SU-DHL-6 (cell line): ENCODE measurements at regions not wholly inside any gene's neighbourhood (a gene's known extent, or its start where the extent isn't known, plus 50 kb on each side); places are given as distances from the start of the nearest gene placed in this dataset.

Source experiments
- H2AFZ ChIP-seq: fragments of 200-600 bp; sonication (generic); 2 replicates; pipeline ENCODE4 v1.6.1; 2014; ENCODE audit warnings: low read depth, mild to moderate bottlenecking, moderate library complexity, mixed read lengths, antibody characterized with exemption, low read length; ENCODE audit not compliant: severe bottlenecking
- H3F3A ChIP-seq: fragments of 200-600 bp; shearing (Covaris generic); 2 replicates; pipeline ENCODE4 v1.6.0; 2016; ENCODE audit warnings: antibody characterized with exemption, mild to moderate bottlenecking; ENCODE audit not compliant: insufficient read depth
- H3K27ac ChIP-seq: fragments of 200-600 bp; sonication (generic); 2 replicates; pipeline ENCODE4 v1.5.1; 2016; ENCODE audit warnings: low read depth, mild to moderate bottlenecking, low read length, moderate library complexity, mixed read lengths
- H3K27me3 ChIP-seq: fragments of 200-600 bp; sonication (generic), shearing (Covaris generic); 2 replicates; pipeline ENCODE4 v1.6.0; 2014; ENCODE audit warnings: mild to moderate bottlenecking, low read length
- H3K36me3 ChIP-seq: fragments of 200-600 bp; sonication (generic); 2 replicates; pipeline ENCODE4 v1.6.1; 2014; ENCODE audit warnings: mild to moderate bottlenecking, low read length, mixed read lengths
- H3K4me2 ChIP-seq: fragments of 300-600, 200-600 bp; shearing (Covaris generic), sonication (generic); 2 replicates; pipeline ENCODE4 v1.6.0; 2014; ENCODE audit warnings: low read length, low read depth, mild to moderate bottlenecking; ENCODE audit not compliant: poor library complexity, severe bottlenecking
- H3K4me3 ChIP-seq: fragments of 200-600 bp; sonication (generic); 2 replicates; pipeline ENCODE4 v1.5.1; 2014; ENCODE audit warnings: antibody characterized with exemption, low read length, mild to moderate bottlenecking, mixed read lengths; ENCODE audit not compliant: insufficient read depth, poor library complexity, severe bottlenecking
- H3K79me2 ChIP-seq: fragments of 200-600 bp; sonication (generic); 2 replicates; pipeline ENCODE4 v1.6.1; 2014; ENCODE audit warnings: mild to moderate bottlenecking, low read length, moderate library complexity; ENCODE audit not compliant: insufficient read depth
- H3K9ac ChIP-seq: fragments of 200-600 bp; sonication (generic); 2 replicates; pipeline ENCODE4 v1.7.0; 2014; ENCODE audit warnings: mild to moderate bottlenecking, low read length
- H3K9me2 ChIP-seq: fragments of 200-600 bp; sonication (generic); replicated peaks from 2 replicates; pipeline ENCODE4 v1.6.1; 2014; ENCODE audit warnings: low read length; ENCODE audit not compliant: insufficient read depth
- H3K9me3 ChIP-seq: fragments of 200-600 bp; sonication (generic); 2 replicates; pipeline ENCODE4 v1.6.1; 2014; ENCODE audit warnings: low read length, mixed read lengths; ENCODE audit not compliant: insufficient read depth
- H4K20me1 ChIP-seq: fragments of 200-600 bp; sonication (generic); 2 replicates; pipeline ENCODE4 v1.6.1; 2014; ENCODE audit warnings: low read depth, mild to moderate bottlenecking, antibody characterized with exemption, low read length, moderate library complexity, mixed read lengths
- EZH2phosphoT487 ChIP-seq: fragments of 200-600 bp; sonication (generic), shearing (Covaris generic); conservative IDR thresholded peaks from 2 replicates; pipeline ENCODE4 v1.6.1; 2018; ENCODE audit warnings: mild to moderate bottlenecking, antibody characterized with exemption, low read length, moderate library complexity, mixed read lengths
- TF ChIP-seq, protein P1 (sequence below): fragments of 200-600 bp; sonication (generic); IDR thresholded peaks from one replicate; pipeline ENCODE4 v1.5.1; 2017; ENCODE audit warnings: antibody characterized with exemption, mild to moderate bottlenecking, low read length, moderate library complexity; ENCODE audit not compliant: insufficient read depth, poor library complexity, severe bottlenecking

DNA sequence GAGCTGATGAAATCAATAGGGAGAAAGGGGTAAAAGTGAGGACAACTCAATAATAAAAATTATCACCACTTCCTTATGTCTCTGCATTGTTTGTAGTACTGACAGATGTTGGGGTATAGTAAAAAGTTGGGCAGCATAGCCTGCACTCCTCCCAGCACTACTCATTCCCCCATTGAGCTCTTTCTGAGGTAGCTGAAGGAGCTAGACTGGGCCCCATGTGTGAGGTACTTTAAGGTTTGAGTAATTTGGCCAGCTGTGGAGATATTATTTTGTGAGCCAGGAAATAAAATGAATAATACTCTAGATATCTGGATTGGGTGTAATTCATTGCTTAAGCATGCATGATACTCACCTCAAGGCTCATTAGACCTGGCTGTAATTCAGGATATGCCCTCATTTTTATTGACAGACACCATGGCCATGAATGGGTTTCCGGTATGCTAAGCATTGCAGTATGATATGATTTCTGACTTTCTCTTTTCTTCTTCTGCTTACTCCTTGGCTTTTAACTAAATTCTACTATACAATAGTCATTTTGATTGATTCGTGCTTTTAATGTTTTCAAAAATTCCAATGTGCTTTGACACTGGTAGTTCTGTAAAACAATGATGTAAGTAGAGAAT is 283.9 kb upstream of the RIMS1 start:
- no peak for TF ChIP-seq EZH2phosphoT487
- TF ChIP-seq, protein P1, sequence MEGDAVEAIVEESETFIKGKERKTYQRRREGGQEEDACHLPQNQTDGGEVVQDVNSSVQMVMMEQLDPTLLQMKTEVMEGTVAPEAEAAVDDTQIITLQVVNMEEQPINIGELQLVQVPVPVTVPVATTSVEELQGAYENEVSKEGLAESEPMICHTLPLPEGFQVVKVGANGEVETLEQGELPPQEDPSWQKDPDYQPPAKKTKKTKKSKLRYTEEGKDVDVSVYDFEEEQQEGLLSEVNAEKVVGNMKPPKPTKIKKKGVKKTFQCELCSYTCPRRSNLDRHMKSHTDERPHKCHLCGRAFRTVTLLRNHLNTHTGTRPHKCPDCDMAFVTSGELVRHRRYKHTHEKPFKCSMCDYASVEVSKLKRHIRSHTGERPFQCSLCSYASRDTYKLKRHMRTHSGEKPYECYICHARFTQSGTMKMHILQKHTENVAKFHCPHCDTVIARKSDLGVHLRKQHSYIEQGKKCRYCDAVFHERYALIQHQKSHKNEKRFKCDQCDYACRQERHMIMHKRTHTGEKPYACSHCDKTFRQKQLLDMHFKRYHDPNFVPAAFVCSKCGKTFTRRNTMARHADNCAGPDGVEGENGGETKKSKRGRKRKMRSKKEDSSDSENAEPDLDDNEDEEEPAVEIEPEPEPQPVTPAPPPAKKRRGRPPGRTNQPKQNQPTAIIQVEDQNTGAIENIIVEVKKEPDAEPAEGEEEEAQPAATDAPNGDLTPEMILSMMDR: no peak
- H4K20me1 ChIP-seq: no peaks in the 10 kb centered on the region
- no peaks in the 10 kb centered on the region for H3K9me3 ChIP-seq
- no peak overlapping the region for H3K4me2 ChIP-seq
- H3K4me3 ChIP-seq: no peak overlapping the region
- H2AFZ ChIP-seq: no peak overlapping the region
- H3K27me3 ChIP-seq: no peaks in the 10 kb centered on the region
- no peak overlapping the region for H3K9ac ChIP-seq
- no peaks in the 10 kb centered on the region for H3K36me3 ChIP-seq
- no peaks in the 10 kb centered on the region for H3F3A ChIP-seq
- no peak overlapping the region for H3K27ac ChIP-seq
- no peaks in the 10 kb centered on the region for H3K9me2 ChIP-seq
- no peaks in the 10 kb centered on the region for H3K79me2 ChIP-seq

DNA sequence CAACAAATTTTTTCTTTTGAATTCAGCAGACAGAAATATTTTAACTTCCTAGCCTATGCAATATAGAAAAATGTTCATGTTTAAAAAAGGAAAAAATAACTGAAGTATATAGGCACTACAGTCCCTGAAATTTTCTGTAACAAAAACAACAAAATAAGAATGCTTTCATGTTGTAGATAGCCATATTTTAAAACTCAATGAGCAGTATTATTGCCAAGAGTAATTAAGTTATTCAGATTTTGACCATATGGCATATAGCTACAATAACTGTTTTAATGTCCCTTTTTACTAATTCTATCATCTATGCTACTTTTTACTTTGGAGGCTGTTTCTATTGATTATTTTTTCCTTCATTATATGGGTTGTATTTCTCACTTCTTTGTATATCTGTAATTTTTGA is 283.3 kb upstream of the RIMS1 start:
- Histone ChIP-seq H3K36me3 (no peaks in the 10 kb centered on the region), H3K9ac (no peak overlapping the region), H3F3A (no peaks in the 10 kb centered on the region), H3K27ac (no peak overlapping the region), H3K9me3 (no peaks in the 10 kb centered on the region), H3K4me2 (no peak overlapping the region), H2AFZ (no peak overlapping the region), H3K9me2 (no peaks in the 10 kb centered on the region), H4K20me1 (no peaks in the 10 kb centered on the region), H3K27me3 (no peaks in the 10 kb centered on the region), H3K79me2 (no peaks in the 10 kb centered on the region), H3K4me3 (no peak overlapping the region)
- TF ChIP-seq, protein P1: no peak

DNA sequence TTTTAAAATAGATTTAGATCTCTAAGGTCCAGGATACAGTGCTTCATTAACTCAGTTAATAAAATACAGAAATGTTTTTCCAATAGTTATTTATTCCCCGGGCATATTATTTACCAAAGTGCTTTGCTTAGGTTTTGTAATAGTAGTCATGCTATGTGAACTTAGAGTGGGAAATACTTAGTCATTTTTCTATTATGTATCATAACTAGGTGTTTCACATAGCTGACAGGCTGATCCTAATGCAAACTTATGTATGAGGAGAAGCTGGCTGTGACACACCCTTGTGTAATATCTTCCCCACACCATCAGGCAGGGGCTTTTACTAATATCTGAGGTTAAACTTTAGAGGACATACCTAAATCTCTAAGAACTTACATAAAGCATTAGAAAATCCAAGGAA is 277.7 kb upstream of the RIMS1 start:
- H4K20me1 ChIP-seq: no peaks in the 10 kb centered on the region
- H3K9ac ChIP-seq: no peak overlapping the region
- no peaks in the 10 kb centered on the region for H3K9me3 ChIP-seq
- no peaks in the 10 kb centered on the region for H3F3A ChIP-seq
- H3K9me2 ChIP-seq: no peaks in the 10 kb centered on the region
- no peaks in the 10 kb centered on the region for H3K79me2 ChIP-seq
- H3K36me3 ChIP-seq: no peaks in the 10 kb centered on the region
- H3K4me2 ChIP-seq: no peak overlapping the region
- H3K27ac ChIP-seq: no peak overlapping the region
- TF ChIP-seq, protein P1: no peak
- no peak for TF ChIP-seq EZH2phosphoT487
- no peak overlapping the region for H2AFZ ChIP-seq
- no peak overlapping the region for H3K4me3 ChIP-seq
- no peaks in the 10 kb centered on the region for H3K27me3 ChIP-seq
